ENCODE measurements at regions not wholly inside any gene's neighbourhood (a gene's known extent, or its start where the extent isn't known, plus 50 kb on each side); places are given as distances from the start of the nearest gene placed in this dataset.

DNA sequence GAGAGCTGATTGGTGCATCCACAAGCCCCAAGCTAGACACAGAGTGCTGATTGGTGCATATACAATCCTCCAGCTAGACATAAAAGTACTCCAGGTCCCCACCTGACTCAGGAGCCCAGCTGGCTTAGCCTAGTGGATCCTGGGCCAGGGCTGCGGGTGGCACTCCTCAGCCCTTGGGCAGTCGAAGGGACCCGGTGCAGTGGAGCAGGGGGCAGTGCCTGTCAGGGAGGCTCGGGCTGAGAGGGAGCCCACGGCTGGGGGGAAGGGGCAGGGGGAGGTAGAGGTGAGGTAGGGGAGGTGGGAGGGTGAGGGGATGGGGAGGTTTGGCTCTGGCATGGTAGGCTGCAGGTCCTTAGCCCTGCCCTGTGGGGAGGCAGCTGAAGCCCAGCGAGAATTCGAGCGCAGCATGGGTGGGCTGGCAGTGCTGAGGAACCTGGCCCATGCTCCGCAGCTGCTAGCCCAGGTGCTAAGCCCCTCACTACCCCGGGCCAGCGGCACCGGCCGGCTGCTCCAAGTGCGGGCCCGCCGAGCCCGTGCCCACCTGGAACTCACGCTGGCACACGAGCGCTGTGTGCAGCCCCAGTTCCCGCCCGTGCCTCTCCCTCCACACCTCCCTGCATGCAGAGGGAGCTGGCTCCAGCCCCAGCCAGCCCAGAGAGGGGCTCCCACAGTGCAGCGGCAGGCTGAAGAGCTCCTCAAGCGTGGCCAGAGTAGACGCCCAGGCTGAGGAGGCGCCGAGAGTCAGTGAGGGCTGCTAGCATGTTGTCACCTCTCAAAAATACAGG, 742.8 kb downstream of the FAM181B start:
- TF ChIP-seq CTCF (conservative IDR thresholded peaks at IDR 0.05 in 1 of 2, IDR thresholded peaks at IDR 0.05 in 1 of 2; ENCODE audit: extremely low read depth in 1 of 2, insufficient read depth in 1 of 2, low read depth in 1 of 2, low read length in 2 of 2) (no peak), EZH2 (IDR thresholded peaks at IDR 0.05; ENCODE audit: borderline replicate concordance, low read length) (no peak)

Data from mammary epithelial cell (primary cell).